Testis (tissue), 2 donors: ENCODE measurements at regions not wholly inside any gene's neighbourhood (a gene's known extent, or its start where the extent isn't known, plus 50 kb on each side); places are given as distances from the start of the nearest gene placed in this dataset.

Source experiments
- DNase-seq: peaks from one replicate; pipeline ENCODE4 v3.0.0-alpha.2; 2019
- H3K27ac ChIP-seq, 2 donors: fragments of 200-600 bp; sonication (generic); one replicate each; pipeline ENCODE4 v1.5.1; 2019
- H3K27me3 ChIP-seq: fragments of 200-600 bp; sonication (generic); one replicate; pipeline ENCODE4 v1.5.1; 2019
- H3K36me3 ChIP-seq: fragments of 200-600 bp; sonication (generic); one replicate; pipeline ENCODE4 v1.5.1; 2017; ENCODE audit warnings: low read depth; ENCODE audit errors: missing control alignments
- H3K4me1 ChIP-seq: fragments of 200-600 bp; sonication (generic); one replicate; pipeline ENCODE4 v1.5.1; 2019
- H3K4me3 ChIP-seq, 2 donors: fragments of 200-600 bp; sonication (generic); one replicate each; pipeline ENCODE4 v1.5.1; 2017 to 2019
- H3K9me3 ChIP-seq: fragments of 200-600 bp; sonication (generic); one replicate; pipeline ENCODE4 v1.5.1; 2017
- CTCF ChIP-seq, 3 experiments: fragments of 450-650 bp in 2 of 3; fragments of 200-600 bp in 1 of 3; sonication (generic) in 1 of 3; IDR thresholded peaks; one replicate each; pipeline ENCODE4 v1.5.1; 2016 to 2019; ENCODE audit warnings: antibody characterized with exemption in 3 of 3, mild to moderate bottlenecking in 2 of 3, moderate library complexity in 1 of 3
- POLR2A ChIP-seq: fragments of 450-650 bp; IDR thresholded peaks from one replicate; pipeline ENCODE4 v1.6.1; 2017; ENCODE audit warnings: antibody characterized with exemption, mild to moderate bottlenecking, moderate library complexity
- WGBS, 2 donors: methylation state at CpG; one replicate each; pipeline ENCODE4 v1.1.5; 2018; 5-methylcytosine and 5-hydroxymethylcytosine counted together
- intact Hi-C: fragments of 100-400 bp; cut with DNase I; formaldehyde crosslinking; loops from one replicate; pipeline ENCODE4 v1.15.1; 2023; ENCODE audit warnings: low total_unique reads

- Histone ChIP-seq H3K4me3 (no peak overlapping the region), H3K9me3 (no peaks in the 10 kb centered on the region), H3K27ac (no peak overlapping the region), H3K36me3 (no peaks in the 10 kb centered on the region), H3K4me1 (no peaks in the 10 kb centered on the region), H3K27me3 (no peaks in the 10 kb centered on the region)
- TF ChIP-seq POLR2A (no peak), CTCF (IDR thresholded peaks at IDR 0.05) (no peak)
- no peak for DNase-seq
- 96 to 97% methylated on average over 4 to 5 of the region's 5 CpGs for WGBS, 2 donors
- intact Hi-C loops = no loop called here
These were observed 103.3 kb downstream of the TMEM144 start for GRCh38 chr4:158313566-158313965.

- intact Hi-C loops = no loop called here
- no peaks in the 10 kb centered on the region for H3K9me3 ChIP-seq
- peak overlapping the region; percentile 39 for H3K27ac ChIP-seq
- no peaks in the 10 kb centered on the region for H3K36me3 ChIP-seq
- H3K4me1 ChIP-seq = no peaks in the 10 kb centered on the region
- DNase-seq = no peak
- H3K4me3 ChIP-seq = no peak overlapping the region
- H3K27me3 ChIP-seq = no peaks in the 10 kb centered on the region
- TF ChIP-seq POLR2A (no peak), CTCF (IDR thresholded peaks at IDR 0.05) (no peak)
- WGBS, 2 donors = 78 to 81% methylated on average over 5 of the region's 5 CpGs
These were observed 104.6 kb downstream of the TMEM144 start for GRCh38 chr4:158314756-158315487.

GRCh38 chr4:158315706-158316105 is 105.4 kb downstream of the TMEM144 start:
- Histone ChIP-seq H3K9me3 (no peaks in the 10 kb centered on the region), H3K4me3 (no peak overlapping the region), H3K27me3 (no peaks in the 10 kb centered on the region), H3K4me1 (no peaks in the 10 kb centered on the region), H3K36me3 (no peaks in the 10 kb centered on the region), H3K27ac (no peak overlapping the region)
- no peak for DNase-seq
- intact Hi-C loops = no loop called here
- WGBS, 2 donors = 60 to 73% methylated on average over 2 of the region's 2 CpGs
- TF ChIP-seq CTCF (IDR thresholded peaks at IDR 0.05) (no peak), POLR2A (no peak)

- Histone ChIP-seq H3K9me3 (no peaks in the 10 kb centered on the region), H3K4me3 (no peak overlapping the region), H3K27me3 (no peaks in the 10 kb centered on the region), H3K4me1 (no peaks in the 10 kb centered on the region), H3K36me3 (no peaks in the 10 kb centered on the region), H3K27ac (no peak overlapping the region)
- intact Hi-C loops = no loop called here
- no peak for TF ChIP-seq CTCF (IDR thresholded peaks at IDR 0.05)
- no peak for TF ChIP-seq POLR2A
- 82 to 84% methylated on average over 1 of the region's 1 CpG for WGBS, 2 donors
- DNase-seq = no peak
These were observed 106.0 kb downstream of the TMEM144 start for GRCh38 chr4:158316264-158316663.

GRCh38 chr4:158319880-158320279 is 109.6 kb downstream of the TMEM144 start:
- H3K4me1 ChIP-seq = no peaks in the 10 kb centered on the region
- no peaks in the 10 kb centered on the region for H3K36me3 ChIP-seq
- H3K27ac ChIP-seq = no peak overlapping the region
- no peak overlapping the region for H3K4me3 ChIP-seq
- intact Hi-C loops = no loop called here
- TF ChIP-seq CTCF (IDR thresholded peaks at IDR 0.05) (no peak), POLR2A (no peak)
- H3K9me3 ChIP-seq = no peaks in the 10 kb centered on the region
- DNase-seq = no peak
- no peaks in the 10 kb centered on the region for H3K27me3 ChIP-seq
- WGBS, 2 donors = 87 to 93% methylated on average over 6 to 7 of the region's 7 CpGs
